ENCODE measurements at regions not wholly inside any gene's neighbourhood (a gene's known extent, or its start where the extent isn't known, plus 50 kb on each side); places are given as distances from the start of the nearest gene placed in this dataset.

DNA sequence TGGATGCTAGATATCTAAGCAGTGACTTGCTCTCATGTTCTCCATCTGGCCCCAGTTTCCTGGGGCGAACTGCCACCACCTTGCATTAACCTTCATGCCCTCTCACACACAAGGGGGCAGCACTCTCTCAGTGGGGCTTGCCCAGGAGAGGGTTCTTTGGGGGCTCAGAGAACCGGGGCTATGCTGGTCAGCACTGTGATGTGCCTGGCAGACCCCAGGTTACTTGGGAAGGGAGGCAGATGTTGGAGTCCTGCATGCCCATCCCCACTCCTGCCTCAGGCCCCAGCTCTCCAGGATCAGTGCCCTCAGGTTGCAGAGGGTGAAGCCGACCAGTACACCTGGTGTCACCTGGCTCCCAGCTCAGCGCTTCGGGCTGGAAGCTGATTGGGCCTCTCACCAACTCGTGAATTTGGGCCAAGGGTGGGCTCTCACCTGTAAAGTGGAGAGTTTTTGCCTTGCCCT, 396.2 kb upstream of the HS6ST1 start:
- no peak for DNase-seq

DNA sequence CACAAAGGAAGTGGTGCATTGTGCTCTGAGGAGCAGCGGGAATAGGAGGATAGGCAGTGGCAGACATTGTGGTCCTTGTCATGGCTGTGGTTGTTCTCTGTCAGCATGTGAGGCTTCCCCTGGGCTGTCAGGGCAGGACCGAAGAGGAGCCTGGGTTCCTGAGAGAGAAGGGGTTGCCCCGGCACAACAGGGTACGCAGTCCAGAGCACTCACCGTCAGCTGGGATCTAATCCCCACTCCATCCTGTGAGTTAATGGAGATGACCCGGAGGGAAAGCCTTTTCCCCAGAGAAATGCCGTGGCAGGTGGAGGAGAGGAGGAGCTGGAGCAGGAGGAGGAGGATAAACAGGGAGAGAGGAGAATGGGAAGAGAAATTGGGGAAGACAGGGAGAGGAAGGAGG, 396.7 kb upstream of the HS6ST1 start:
- DNase-seq, result no peak

- no peak for DNase-seq
Observed at GRCh38 chr2:128716299-128716721, 397.6 kb upstream of the HS6ST1 start.

DNA sequence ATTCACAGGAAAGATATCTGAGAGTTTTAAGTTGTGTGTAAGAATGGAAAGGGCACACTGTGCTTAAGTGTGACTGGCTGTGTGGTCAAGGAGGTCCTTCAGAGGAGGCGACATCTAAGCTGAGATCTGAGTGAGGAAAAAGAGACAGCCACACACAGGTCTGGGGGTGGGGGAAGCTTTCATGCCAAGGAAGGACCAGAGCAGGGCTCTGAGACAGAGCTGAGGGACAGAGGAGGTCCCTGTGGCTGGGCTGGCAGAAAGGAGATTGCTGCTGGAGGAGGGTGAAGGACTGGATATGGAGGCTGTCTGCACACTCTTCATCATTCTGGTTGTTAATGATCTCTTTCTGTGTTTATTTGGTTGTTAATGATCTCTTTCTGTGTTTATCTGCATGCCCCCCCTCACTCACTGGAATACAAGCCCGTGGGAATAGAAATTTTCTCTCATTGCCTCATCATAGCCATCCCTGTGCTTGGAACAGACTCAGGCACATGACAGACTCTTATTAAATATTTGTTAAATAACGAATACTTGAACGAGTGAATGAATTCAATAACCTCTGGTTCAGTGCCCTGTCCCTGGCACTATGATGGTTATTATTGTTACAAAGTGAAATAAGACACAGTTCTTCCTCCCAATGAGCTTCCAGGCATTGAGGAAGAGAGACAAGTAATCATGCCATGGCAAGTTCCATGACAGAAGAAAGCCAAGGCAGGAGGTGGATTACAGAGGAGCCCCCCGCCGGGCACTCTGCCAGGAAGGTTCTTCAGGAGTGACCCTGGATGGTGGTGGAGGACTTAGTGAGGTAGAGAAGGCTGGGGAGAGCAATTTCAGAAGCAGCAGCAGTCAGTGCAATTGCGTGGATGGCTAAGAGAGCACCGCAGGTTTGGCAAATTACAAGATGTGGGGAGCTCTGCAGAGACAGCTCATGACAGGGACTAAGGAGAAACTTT, 399.4 kb upstream of the HS6ST1 start:
- no peak for DNase-seq

- DNase-seq, result no peak
Observed at GRCh38 chr2:128720080-128721022, 401.7 kb upstream of the HS6ST1 start.

- DNase-seq, result no peak
Observed at GRCh38 chr2:128721096-128721495, 402.4 kb upstream of the HS6ST1 start.

DNA sequence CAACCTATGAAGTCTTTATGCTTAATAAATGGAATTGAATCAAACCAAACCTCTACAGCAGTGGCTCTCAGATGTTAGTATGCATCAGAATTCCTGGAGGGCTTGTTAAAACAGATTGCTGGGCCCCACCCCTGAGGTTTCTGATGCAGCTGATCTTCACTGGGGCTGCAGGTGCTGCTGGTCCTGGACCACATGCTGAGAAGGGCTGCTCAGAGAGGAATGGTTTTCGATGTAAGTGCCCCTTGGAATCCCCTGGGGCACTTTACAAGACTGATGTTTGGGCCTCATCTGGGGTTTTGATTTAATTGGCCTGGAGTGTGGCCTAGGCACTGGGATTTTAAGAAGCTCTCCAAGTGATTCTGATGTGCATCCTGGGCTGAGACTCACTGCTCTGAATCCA, 403.8 kb upstream of the HS6ST1 start:
- DNase-seq, result no peak

- no peak for DNase-seq
Observed at GRCh38 chr2:128724547-128724946, 405.9 kb upstream of the HS6ST1 start.

DNA sequence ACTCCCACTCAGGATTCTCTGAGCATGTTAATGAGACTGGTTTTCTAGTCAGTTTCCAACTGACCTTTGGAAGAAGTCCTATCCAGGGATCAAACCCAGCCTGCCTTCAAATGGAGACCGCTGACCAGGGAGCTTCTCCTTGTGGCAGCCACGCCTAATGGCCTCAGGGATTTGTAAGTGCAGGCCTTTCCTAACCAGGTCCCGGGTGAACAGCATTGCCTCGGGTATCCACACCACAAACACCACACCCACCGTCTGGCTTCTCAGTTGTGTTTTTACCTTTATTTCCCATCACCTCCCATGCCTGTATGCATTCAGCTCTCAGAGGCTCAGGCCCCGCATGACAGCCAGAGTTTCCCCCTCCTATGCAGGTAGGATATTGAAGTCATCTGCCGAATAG, 406.3 kb upstream of the HS6ST1 start:
- no peak for DNase-seq

- DNase-seq, result no peak
Observed at GRCh38 chr2:128726236-128726635, 407.6 kb upstream of the HS6ST1 start.

DNA sequence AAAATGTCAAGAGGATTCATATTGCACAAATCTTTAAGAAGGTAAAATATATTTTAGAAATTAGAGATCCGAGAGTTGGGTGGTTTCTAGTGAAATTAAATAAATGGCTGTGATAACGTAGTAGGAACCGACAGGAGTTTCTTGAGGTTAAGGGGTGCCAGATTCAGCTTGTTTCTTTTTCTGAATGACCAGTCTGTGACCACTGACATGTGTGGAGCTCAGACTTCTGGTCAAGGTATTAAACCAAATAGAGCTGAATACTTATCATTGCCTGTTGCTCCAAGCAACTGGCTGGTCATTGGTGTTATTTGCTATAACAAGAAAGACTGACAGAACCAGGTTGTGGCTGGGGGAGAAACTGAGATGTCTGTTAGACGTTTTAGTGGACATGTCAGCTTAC, 408.2 kb upstream of the HS6ST1 start:
- no peak for DNase-seq

DNA sequence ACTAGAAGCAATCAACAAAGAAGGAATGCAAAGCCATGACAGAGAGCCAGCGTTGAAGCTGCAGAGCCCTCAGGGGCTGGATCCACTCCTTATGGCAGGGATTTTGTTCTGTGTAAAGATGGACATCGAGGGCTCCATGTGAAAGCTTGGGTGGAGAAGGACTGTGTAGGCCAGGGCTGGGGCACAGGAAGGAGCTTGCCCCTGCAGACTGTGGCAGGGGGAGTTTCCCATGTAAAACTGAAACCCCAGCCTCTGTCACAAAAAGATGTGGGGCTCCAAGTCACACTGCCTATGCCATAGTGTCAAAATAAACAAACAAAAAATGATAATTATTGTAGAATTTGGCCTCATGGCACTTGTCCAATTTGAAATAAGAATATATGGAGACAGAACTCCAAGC, 408.7 kb upstream of the HS6ST1 start:
- no peak for DNase-seq

DNA sequence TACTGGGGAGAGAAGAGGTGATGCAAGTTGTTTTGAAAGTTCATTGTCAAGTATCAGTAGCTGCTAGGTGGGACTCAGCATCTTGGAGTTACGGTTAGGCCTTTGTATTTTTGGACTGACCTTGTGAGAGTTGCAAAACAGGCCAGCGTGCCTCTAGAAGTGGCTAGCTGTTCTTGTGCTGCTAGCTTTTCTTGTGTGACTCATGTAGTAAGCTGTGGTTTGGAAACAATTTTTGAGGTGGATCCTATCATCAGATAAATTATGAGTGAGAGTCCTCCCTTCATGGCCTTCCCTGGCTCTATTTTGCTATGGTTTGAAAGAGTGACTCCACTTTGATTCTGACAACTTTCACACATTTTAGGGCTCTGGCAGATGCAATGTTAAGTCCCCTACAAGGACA, 409.2 kb upstream of the HS6ST1 start:
- DNase-seq, result peak; percentile 26

DNA sequence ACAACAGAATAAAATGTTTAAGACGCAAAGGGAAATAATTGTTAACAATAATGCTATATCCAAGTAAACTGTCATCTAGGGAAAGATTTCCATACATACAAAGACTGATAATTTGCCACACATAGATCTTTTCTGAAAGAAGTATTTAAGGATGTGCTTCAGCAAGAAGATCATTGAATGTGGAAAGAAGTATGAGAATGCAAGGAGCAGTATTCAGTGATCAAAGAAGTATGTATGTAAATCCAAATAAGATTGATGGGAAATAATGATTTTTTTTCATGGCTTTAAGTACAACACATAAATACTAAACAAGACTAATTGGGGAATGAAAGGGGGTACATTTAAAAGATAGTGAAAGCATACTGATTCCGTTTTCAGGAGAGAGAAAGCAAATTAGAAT, 410.4 kb upstream of the HS6ST1 start:
- DNase-seq, result no peak

- DNase-seq, result no peak
Observed at GRCh38 chr2:128731994-128732650, 413.5 kb upstream of the HS6ST1 start.

GRCh38 chr2:128732976-128733431, 414.3 kb upstream of the HS6ST1 start:
- no peak for DNase-seq

- DNase-seq, result no peak
Observed at GRCh38 chr2:128733450-128733849, 414.8 kb upstream of the HS6ST1 start.

GRCh38 chr2:128734521-128735295, 416.0 kb upstream of the HS6ST1 start:
- no peak for DNase-seq

DNA sequence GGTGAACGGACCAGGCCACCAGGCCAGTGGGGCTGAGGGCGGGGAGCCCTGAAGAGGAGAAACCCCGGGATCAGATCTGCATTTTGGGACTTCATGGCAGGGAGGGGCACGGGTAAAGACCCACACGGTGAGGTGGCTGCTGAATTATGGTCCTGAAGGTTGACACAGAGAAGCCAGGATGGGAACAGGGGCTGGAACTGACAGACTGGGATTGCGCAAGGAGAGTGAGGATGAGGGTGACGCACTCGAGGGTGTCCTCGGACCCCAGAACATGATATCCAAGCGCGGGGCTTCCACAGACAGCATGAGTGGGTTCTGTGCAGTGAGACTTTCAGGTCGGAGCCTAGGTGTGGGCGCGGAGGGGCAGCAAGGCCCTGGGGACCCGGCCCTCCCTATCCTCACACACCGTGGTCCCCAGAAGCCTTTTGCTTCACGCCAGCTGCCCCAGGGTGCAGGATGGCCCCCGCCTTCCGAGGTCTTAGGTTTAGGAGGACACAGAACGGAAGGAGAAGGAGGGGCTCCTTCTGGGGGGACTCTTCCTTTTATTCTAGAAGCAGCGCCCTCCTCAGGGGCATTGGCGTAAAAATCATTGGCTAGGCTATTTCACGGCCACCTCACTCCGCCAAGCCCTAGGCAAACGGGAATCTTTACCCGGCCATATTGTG, 416.8 kb upstream of the HS6ST1 start:
- DNase-seq, result no peak

DNA sequence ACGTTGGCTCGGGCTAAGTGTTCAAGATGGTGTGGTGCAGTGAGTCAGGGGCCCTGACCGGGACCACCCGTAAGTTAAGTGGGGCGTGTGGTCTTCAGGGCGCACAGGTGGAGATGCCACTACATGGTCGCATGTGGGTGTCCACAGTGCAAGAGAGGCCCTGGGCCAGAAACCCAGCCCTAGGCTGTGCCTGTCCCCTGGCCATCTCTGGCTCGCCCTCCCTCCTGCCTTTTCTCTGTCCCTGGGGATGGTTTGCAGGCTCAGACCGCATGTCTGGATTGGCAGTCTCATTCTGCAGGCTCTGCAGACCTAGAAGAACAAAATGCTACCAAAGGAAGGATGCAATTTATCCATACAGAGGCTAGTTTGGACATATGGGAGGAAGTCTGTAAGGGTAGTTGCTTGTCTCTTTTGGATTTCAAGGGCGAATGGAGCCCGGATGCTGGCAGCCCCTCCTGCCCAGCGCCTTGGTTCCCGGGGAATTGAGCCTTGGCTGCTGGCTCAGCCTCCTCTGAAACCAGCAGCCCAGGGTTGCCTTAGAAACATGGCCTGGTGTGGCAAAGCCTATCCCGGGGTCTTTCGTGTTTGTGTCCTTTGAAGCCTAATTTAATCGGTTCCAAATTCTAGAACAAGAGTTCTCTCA, 417.5 kb upstream of the HS6ST1 start:
- DNase-seq, result no peak
